ENCODE measurements at regions not wholly inside any gene's neighbourhood (a gene's known extent, or its start where the extent isn't known, plus 50 kb on each side); places are given as distances from the start of the nearest gene placed in this dataset.
A peak's percentile ranks its signal among the peaks of the same experiment; 100 is the strongest.

DNA sequence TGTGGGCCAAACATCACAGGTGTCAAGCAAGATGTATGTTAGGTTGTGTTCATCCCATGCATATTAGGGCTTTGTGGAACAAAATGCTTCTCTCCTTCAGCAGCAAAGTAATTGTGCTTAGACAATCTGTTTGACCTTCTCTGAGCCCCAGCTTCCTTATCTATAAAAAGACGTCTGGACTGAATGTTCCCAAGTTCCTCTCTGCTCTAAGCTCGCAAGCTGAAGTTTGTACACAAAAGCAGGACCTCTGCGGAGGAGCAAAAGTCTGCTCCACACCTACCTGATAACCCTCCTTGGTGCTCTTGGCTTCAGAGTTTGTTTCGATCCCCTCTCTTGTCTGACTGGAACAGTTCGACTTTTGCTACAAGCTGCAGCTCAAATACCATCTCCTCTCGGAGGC is 95.7 kb upstream of the UBL3 start:
- no peak for DNase-seq

DNA sequence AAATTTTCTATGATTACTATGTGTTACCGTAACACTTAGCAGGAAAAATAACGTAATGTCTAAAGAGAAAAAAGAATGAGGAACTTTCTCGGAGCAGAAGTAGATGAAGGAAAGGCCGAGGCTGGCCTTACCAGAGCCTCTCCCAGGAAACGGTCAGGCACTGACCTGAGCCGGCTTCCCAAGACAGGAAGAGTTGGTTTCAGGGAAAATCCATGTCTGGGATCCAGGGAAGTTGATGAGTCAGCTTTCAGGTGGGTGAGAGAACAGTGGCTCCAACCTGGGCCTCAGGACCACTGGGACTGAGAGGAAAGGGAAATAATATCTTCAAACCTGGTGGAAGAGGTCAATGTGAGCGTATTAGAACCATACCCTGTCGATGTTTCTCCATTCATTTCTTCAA is 93.3 kb upstream of the UBL3 start:
- no peak for DNase-seq

DNA sequence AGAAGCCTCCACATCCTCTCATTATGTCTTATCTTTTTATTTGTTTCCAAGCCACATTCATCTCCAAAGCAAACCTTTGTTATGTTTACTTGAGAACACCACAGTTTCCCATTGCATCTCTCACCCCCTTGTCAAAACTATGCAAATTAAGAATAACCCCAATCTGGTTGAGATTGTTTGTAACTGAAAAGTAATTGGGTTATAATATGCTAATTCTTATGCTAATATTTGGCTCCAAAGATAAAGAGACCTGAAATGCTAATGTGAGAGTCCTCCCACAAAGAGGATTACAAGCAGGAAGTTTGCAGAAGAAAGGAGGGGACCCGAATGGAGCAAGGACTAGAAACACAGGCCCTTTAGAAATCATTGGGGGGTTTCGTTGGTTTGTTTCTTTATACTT is 92.9 kb upstream of the UBL3 start:
- no peak for DNase-seq

DNA sequence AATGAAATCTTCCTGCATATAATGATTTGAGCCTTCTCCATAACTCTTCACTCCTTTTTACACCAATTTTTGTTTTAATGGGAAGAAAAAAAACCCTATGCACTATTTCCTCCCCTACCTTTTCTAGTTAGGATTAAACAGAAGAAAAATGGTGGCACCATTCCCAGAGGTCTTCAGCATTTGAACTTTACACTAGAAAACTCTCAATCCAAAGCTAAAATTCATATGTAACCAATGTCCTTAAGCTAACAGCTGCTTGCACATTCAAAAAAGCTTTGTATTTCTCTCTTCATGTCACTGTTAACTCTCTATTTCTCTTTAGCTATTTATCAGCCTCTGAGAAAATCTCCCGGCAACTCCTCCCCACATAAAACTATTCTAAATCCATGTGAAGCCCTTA is 90.3 kb upstream of the UBL3 start:
- no peak for DNase-seq

DNA sequence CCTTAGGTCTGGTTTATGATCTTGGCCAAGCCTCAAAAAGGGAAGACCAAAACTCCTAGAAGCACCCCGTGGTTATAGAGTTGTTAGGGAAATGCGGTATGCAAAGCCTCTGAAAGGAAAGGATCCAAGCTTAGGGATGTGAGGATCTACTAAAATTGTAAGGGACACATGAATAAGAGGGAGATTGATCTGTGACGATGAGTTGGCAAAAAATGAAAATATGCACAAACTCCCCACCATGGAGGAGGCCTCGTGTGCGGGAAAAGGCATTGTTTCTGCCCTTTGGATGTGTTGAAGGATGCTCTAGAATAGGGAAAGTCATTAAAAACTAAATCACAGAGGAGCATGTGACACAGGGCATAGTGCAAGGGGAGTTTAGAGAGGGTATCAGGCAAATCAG is 88.7 kb upstream of the UBL3 start:
- no peak for DNase-seq

DNA sequence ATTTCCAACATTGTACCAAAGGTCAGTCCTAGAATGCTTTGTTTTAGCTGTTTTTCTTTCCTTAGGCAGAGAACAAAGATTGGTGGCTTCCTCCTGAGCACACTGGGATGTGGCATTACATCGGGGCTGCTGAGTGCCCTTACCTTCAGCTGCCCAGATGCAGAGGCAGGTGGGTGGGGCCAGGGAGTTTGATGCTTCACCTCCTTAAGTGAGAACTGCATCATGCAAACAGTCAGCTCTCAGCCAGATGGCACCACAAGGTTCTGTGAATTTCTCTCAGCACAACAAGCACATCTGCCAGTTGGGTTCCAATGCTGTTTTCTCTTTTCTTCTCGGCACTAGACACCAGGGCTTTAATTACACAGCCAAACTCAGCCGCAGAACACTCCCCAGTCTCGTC is 87.4 kb upstream of the UBL3 start:
- DNase-seq: peak; percentile 52

DNA sequence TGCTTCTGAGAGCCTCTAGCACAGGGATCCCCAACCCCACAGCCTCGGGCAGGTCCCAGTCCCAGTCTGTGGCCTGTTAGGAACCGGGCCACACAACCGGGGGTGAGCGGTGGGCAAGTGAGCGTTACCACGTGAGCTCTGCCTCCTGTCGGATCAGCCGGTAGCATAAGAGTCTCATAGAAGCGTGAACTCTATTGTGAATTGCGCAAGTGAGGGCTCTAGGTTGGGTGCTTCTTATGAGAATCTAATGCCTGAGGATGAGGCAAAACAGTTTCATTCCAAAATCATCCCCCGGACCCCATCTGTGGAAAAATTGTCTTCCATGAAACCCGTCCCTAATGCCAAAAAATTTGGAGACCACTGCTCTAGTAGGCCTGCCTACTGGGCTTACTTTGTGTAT is 87.0 kb upstream of the UBL3 start:
- DNase-seq: no peak

DNA sequence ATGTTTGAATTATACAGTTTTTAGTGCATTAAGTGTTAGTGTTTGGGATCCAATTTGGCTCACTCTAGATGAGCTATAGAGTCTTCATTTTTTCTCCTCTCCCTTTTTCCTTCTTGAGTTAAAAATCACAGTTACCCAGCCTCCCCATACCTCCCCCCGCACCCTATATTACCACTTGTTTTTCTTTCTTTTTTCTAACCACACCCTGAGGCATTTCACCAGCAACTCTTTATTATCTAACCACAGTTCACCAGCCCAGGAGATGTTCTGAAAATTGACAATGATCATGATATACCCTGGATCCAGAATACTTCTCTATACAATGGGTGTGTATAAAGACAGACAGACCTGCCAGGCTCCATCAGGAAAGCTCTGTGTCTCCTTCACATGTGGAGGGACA is 86.5 kb upstream of the UBL3 start:
- DNase-seq: no peak

DNA sequence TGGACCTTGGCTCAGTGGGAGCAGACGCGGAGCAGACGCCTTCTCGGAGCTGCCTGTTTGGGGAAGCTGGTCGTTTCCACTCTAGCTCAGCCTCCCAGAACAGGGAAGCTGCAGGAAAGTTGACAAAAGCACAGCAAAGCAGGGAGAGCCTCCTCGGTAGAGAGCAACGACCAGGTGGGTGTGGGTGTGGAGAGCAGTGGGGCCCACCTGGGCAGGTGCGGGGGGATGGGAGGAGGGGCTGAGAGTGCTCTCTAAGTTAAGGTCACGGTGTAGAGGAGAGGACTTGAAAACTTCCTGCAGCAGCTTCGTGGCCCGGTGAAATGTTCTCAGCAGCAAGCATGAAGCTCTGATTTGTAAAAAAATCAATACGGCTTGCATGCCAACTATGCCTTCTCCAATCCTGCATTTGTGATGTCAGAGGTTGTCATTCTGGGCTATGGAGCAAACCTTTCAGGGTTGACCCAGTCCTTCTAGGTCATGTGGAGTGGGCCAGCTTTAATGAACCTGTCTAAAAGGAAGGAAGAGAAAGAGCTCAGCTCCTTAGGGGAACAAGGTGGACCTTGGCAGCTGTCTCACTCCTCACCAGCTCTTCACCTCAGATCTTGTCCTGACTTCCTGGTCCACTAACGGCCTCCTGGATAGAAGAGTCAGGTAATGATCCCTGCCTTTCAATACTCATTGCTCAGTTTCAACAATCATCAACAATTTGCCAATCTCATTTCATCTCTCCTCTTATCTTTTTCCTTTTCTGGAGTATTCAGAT is 85.8 kb upstream of the UBL3 start:
- DNase-seq: no peak

DNA sequence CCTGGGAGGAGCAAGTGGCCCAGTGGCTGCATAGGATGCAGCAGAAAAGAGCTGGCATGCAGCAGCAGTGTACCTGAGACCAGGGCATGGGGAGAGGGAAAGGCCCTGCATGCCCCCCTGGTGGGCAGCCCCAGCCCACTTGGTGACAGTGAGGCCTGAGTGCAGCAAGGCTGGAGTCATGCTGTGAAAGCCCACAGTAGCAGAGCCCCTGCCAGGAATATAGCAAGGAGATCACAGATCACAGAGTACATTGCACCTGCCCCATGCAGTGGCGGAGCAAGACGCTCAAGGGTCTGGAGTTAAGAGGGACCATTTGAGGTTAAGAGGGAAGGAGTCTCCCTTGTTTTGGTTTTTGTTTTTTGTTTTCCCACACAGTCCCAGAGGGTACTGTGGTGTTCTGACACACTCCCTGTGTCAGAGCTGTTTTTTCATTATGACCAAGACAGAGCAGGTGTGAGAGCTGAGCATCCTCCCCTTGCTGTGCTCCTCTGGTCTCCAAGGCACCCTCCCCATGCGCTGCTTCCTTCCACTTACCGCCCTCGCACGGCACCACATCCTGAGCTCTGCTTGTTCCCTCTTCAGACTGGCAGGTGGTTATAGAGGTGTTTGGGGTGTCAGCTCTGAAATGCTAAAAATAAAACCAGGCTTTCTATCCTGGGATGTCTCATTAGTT is 85.0 kb upstream of the UBL3 start:
- DNase-seq: no peak

DNA sequence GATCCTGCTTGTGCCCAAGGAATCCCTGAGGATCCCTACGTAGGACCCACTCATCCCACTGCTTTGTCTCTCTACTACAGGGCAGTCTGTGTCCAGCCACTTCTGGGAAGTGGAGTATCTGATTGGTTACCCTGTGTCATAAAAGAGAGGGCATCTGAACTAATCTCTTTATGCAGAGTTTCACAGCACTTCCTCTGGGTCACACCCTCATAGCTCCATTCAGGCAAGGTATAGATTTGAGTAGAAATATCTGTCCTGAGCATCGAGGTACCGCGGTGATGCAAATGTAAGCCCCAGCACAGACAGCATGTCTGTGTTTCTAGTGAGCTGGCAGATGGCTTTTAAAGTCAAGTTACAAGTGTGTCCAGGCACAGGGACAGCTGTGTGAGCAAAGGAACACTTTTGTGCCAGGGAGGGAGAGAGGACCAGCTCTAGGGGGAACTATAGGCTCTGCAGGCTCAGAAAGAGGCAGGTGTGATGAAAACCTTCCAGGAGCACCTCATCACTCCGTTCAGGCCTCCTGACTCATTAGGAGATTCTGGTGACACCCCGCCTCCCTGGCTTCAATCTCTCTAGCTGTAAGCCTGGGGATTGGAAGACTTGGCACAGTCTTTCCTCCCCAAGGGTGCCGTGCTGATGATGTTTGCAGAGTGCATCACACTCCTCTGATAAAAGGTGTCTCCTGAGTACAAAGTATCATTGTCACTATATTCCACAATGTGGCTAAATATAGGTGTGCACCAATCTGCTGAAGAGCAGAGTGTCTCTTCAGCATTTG is 84.3 kb upstream of the UBL3 start:
- peak; percentile 1 for DNase-seq

DNA sequence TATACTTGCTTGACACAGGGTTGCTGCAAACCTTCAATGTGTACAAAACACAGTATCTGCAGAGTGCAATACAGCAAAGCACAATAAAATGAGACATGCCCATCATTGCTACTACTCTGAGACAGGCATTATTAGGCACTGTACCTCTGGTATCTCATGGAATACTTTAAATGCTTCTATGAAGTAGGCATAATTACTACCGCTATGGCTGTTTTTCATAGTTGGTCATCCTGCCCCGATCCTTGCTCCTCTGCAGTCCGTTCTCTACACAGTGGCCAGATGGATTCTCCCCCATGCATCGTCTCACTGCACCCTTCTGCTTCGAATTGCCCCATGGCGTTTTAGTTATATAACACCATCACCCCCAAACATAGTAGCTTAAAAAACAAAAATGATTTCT is 83.0 kb upstream of the UBL3 start:
- no peak for DNase-seq

DNA sequence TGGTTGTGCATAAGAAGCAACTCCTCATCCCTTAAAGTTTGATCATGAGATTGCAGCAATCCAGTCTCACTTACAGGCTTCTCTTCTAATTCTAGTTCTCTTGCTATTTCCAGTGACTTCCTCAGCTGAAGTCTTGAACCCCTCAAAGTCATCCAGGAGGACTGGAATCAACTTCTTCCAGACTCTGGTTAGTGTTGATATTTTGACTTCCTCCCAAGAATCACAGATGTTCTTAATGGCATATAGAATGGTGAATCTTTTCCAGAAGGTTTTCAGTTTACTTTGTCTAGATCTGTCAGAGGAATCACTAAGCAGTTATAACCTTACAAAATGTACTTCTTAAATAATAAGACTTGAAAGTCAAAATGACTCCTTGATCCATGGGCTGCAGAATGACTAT is 81.3 kb upstream of the UBL3 start:
- no peak for DNase-seq

DNA sequence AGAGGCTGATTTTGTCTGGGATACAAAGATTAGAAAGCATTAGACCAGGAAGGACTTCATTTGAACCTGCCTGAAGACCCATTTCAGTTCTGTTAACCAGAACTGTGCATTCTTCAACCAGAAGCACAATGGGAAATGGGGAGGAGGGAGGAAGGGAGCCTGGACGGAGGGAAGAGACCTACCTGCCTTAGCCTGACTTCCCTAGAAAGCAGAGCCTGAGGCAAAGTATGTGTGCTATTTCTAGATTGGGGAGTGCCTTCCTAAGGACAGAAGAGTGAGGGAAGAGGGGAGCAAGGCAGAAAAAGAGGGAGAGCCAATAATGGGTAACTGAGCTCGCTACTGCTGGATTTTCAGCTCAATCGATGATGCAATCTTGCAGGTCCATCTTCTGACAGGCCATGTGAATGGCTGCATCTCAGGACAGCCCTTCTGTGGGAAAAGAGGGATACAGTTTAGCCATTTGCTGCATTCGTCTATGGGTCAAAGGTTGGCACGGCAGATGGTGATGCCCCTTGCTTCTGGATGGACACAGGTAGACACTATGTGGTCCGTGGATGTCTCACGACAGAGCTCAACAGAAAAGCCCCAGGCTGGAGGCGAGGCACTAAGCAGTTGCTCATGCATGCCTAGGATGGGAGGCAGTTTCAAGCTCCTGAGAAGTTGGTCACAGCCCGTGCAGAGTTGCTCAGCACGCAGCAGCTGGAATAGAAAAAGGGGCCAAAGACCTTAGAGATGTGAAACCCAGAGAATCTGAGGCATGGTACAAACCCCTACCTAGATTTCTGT is 78.8 kb upstream of the UBL3 start:
- no peak for DNase-seq

DNA sequence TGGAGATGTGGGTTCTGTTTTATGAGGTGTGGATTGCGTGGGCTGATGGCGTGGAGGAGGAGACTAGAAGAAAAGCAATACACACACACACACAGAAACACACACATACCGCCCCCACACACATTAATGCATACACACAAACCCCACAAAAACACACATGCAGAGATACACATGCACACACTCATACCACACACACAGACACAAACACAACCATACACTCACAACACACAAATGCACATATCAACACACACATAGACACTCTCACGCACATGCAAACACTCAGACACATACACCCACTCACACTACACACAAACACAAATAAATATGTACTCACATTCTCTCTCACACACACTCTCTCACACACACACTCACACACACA is 75.7 kb upstream of the UBL3 start:
- no peak for DNase-seq

DNA sequence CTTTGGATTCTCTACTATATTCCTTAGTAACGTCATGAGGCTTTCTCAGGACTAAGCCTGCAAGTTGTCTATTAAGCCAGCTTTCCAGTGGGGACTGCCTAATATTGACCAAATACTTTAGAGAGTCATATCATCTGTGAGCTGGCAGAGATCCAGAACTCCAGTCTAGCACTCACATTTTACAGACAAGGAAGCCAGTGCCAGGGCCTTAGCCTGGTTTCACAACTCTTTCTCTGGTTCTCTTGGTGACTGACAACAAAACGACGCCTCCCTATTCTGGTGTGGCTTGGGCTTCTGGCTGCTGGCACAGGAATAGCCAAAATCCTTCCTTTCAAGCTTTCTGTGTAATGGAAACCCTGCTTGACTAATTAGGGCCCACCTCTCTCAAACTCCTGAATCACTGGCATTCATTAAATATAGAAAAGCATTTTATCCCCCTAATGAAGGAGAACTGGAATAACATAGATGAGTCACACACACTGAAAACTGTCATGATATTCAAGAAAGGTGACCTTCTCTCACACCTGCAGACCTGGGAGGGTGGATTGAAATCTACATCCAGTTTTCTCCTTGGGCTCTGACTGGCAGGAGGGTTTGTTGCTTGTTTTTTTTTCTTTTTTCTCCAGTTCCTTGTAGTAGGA is 75.2 kb upstream of the UBL3 start:
- DNase-seq: peak; percentile 21

DNA sequence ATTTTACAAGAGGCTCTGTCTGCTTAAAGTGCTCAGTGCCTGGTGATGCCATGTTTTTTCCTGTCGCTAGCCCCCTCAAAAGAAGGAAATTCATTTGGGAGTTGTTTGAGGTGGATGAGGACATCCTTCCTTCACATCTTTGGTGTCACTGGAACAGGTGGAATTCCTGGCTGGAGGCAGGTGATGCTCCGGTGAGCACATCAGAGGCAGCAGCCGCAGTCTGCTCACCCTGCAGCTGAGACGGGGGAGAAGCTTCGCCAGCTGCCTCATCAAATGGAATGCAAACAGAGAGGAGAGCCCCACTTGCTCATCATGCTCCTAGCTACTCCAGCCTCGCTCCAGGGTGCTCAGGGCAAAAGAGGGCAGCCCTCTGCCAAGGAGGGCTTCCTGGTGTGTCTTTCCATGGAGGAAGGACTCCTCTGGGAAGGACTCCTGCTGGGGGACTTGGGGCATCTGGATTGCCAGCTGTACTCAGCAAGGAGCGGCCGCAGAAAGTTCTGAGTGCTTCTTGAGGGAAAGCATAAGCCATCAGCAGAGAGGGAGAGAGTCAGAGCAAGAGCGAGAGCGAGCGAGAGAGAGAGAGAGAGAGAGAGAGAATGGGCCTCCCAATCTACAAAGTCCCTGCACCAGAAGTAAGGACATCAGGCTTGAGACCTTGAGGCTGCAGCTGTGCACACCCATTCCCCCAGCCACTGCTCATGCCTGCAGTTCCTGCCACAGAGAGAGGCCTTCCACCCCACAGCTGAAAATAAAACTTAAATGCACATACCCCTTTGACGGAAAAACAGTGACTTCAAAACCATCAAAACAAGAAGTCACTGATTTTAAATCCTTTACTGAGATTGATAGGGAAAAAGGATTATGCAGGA is 74.3 kb upstream of the UBL3 start:
- peak; percentile 53 for DNase-seq

DNA sequence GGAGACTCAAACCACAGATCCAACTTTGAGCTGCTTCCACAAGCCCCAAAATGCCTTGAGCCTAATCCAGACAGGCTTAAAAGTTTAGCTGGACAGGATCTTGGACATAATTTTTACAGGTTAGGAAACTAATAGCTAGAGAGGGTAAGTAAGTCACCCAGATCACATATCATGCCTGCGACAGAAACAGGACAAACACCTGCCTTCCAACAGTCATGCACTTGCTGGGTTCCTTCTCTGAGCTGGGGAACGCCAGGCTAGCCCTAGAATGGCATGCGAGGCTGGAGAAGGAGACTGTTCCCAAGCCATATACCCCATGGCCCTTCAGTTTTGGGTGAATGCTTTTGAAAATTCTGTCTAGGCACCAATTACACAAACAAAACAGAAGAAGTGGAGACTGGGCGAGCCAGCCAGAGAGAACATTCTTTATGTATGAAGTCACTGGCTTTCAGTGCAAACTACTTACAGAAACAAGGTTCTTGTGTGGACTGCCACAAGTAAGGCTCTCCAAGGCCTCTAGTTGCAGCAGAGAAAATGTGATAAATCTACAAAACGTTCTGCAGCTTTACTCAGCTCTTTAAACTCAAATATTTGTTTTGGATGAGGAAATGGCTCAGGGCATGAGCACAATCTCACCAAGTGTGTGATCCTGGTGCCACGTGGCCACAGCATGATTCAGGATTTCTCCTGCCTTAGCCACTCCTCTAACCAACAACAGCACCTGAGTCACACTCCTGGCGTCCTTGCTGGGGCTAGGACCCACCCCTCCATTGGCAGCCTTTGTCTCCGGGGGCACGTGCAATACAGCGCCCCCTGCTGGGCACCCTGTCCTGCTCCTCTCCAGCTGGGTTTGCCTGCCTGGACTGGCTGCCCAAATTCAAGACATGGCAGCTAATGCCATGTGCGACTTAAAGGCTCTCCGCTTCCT is 73.4 kb upstream of the UBL3 start:
- no peak for DNase-seq

DNA sequence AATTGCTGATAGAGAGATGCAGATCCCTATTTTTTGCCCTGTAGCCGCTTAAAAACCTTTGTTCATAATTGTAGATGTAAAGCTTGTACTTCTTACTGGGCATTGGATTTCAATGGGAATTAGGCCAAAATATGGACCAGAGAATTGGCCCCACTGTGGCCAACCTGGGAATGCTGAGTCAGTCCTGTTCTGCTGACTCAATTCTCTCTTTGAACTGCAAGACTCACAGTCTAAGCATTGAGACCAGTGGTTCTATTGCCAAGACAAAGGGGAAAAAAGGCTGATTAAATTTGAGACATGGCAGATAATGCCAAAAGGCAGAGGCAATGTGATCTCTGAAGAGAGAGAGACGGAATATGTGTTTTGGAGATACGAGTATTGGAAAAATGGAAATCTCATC is 72.5 kb upstream of the UBL3 start:
- DNase-seq: no peak

DNA sequence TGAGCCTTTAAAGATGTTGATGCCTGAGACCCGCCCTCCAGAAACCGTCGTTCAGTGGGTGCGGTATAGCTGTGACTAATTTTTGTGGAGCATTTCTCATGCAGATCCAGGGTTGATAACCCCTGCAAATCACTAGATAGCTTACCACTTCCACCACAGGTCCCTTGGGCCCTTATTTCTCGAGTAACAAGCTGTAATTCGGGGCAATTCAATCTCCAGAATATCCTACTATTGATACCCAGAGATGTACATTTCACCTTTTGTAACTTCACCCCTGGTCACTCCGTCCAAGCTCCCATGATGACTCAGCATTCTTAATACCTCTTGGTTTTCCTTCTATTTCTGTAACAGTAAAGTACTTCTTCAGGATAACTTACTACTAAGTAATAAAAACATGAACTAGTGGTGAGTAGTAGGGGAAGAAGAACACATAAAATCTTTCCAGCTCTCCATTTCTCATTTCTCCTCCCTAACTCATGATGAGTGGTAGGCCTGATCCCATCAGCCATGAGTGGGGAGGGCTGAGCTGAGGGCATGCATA is 71.9 kb upstream of the UBL3 start:
- DNase-seq: no peak
